ENCODE measurements at regions not wholly inside any gene's neighbourhood (a gene's known extent, or its start where the extent isn't known, plus 50 kb on each side); places are given as distances from the start of the nearest gene placed in this dataset.

DNA sequence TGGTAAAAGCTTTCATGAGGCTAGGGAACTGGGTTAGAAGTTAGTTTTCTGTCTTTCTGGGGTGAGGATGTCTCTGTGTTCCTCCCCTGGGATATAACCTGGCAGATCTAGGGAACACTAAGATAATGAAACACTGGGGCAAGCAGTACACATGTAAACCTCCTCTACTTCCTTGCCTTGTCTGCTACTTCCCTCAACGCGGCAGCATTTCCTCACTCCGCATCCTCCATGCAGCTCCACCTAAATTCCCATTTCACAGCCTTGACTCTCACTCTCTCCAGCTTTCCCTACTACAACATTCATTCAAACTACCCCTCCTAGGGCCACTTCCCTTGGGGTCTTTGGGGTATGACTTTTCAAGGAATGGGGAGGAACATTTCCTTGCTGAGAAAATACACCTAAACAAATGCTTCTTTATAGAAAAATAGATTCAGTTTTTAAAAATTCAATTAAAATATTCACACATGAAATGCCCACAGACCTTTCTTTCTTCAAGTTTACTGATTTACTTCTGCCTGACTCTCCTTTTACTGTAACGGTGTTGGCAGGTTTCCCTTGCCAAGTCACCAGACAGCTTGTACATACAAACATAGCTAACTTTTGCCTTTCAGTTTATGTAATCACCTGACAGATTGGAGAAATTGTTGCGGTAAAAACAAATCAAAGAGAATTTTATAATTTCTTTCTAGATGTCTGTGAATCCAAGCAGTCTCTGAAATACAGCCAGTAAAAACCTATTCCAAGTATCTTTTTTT, 90.1 kb downstream of the TNFSF18 start:
- no peak for TF ChIP-seq POLR2A (IDR thresholded peaks at IDR 0.05; ENCODE audit: low read depth, low read length)
- no peak for TF ChIP-seq POLR2AphosphoS5 (IDR thresholded peaks at IDR 0.05; ENCODE audit: low read depth, low read length)

Data from GM12892 (cell line).